GM10248 (cell line): ENCODE measurements at regions not wholly inside any gene's neighbourhood (a gene's known extent, or its start where the extent isn't known, plus 50 kb on each side); places are given as distances from the start of the nearest gene placed in this dataset.

ENCODE experiments used
- CTCF ChIA-PET: fragments of 300-600 bp; sonication (Branson Sonifier 250); formaldehyde crosslinking; extraction: SDS; loops from one replicate; lab custom pipeline; 2021; ENCODE audit warnings: antibody characterized with exemption; lab: Yijun Ruan, JAX
- POLR2A ChIA-PET: fragments of 350-650 bp; sonication (Branson Sonifier 250); formaldehyde crosslinking; extraction: SDS; loops from one replicate; lab custom pipeline; 2020; ENCODE audit warnings: antibody characterized with exemption; lab: Yijun Ruan, JAX
- DNase-seq: peaks from one replicate; pipeline ENCODE4 v3.0.0; 2012; ENCODE audit errors: extremely low spot score
- CTCF ChIP-seq: IDR thresholded peaks from 2 replicates; pipeline ENCODE4 v1.5.1; 2012; ENCODE audit warnings: mild to moderate bottlenecking, low read depth; ENCODE audit errors: extremely low read depth, missing control alignments, control extremely low read depth

GRCh38 chr13:73466561-73466960 is 407.8 kb downstream of the KLF5 start:
- no peak for DNase-seq
- POLR2A ChIA-PET, result no interaction called here

GRCh38 chr13:73465617-73465971 is 406.8 kb downstream of the KLF5 start:
- ChIA-PET CTCF (interaction anchor here (1.0 kb wide), 1 partner anchor 24 kb away, joined by 3 read pairs; no protein-coding TSS in a partner anchor), POLR2A (no interaction called here)
- no peak for DNase-seq
- no peak for TF ChIP-seq CTCF

More at GRCh38 chr13:73466561-73466960, 407.8 kb downstream of the KLF5 start:
- no peak for TF ChIP-seq CTCF
- CTCF ChIA-PET, result no interaction called here

GRCh38 chr13:73464758-73465616 is 406.2 kb downstream of the KLF5 start:
- DNase-seq, result no peak
- CTCF ChIA-PET, result interaction anchor here (0.6 to 1.0 kb wide), 2 partner anchors 22 to 23 kb away, joined by 3 read pairs; no protein-coding TSS in a partner anchor
- TF ChIP-seq CTCF, result no peak
- POLR2A ChIA-PET, result no interaction called here

GRCh38 chr13:73462241-73462640 is 403.4 kb downstream of the KLF5 start:
- no peak for TF ChIP-seq CTCF
- CTCF ChIA-PET, result interaction anchor here (1.2 to 2.1 kb wide), 2 partner anchors 9 to 19 kb away, joined by 3 to 8 read pairs; no protein-coding TSS in a partner anchor
- POLR2A ChIA-PET, result no interaction called here
- no peak for DNase-seq

- CTCF ChIA-PET, result interaction anchor here (0.9 kb wide), 1 partner anchor 10 kb away, joined by 3 read pairs; no protein-coding TSS in a partner anchor
- POLR2A ChIA-PET, result no interaction called here
These were observed 392.6 kb downstream of the KLF5 start for GRCh38 chr13:73451221-73452029.

More at GRCh38 chr13:73451221-73452029, 392.6 kb downstream of the KLF5 start:
- DNase-seq, result no peak
- no peak for TF ChIP-seq CTCF
